ENCODE measurements at regions not wholly inside any gene's neighbourhood (a gene's known extent, or its start where the extent isn't known, plus 50 kb on each side); places are given as distances from the start of the nearest gene placed in this dataset.

DNA sequence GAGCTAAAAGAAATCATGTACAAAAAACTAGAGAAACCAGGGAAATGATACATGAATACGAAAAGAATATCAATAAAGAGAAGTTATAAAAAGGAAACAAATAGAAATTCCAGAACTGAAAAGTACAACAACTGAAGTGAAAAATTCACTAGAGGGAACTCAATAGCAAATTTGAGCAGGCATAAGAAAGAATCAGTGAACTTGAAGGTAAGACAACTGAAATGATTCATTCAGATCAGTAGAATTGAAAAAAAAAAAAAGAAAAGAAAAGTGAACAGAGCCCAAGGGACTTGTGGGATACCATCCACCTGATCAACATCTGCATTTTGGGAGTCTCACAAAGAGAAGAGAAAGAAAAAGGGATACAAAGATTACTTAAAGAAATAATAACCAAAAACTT, 78.3 kb downstream of the HHEX start:
- TF ChIP-seq, protein P1, sequence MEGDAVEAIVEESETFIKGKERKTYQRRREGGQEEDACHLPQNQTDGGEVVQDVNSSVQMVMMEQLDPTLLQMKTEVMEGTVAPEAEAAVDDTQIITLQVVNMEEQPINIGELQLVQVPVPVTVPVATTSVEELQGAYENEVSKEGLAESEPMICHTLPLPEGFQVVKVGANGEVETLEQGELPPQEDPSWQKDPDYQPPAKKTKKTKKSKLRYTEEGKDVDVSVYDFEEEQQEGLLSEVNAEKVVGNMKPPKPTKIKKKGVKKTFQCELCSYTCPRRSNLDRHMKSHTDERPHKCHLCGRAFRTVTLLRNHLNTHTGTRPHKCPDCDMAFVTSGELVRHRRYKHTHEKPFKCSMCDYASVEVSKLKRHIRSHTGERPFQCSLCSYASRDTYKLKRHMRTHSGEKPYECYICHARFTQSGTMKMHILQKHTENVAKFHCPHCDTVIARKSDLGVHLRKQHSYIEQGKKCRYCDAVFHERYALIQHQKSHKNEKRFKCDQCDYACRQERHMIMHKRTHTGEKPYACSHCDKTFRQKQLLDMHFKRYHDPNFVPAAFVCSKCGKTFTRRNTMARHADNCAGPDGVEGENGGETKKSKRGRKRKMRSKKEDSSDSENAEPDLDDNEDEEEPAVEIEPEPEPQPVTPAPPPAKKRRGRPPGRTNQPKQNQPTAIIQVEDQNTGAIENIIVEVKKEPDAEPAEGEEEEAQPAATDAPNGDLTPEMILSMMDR (IDR thresholded peaks at IDR 0.05; ENCODE audit: borderline replicate concordance) = no peak

DNA sequence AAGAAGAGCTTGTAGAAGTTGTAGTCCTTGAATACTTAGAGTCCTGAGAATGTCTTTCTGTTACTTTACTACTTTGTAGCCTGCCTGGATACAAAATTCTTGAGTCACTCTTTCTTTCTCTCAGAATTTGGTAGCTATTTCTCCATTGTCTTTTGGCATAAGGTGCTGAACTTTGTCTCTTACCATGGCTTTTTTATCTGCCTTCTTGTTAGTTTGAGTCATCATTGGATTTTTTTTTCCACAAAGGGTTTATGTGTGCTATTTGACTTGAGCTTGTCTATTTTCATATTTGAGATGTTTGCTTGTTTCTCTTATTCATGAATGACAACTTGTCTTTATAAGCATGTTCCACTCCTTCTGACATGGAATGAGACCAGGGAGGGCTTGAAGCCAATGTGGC, 74.5 kb upstream of the EXOC6 start:
- no peak for DNase-seq
- H3K4me3 ChIP-seq = no peak overlapping the region
- H3K9me3 ChIP-seq (replicated peaks) = peaks cover 5% of the 10 kb centered on the region
- no peak overlapping the region for H3K27ac ChIP-seq (replicated peaks)
- TF ChIP-seq, protein P1 (IDR thresholded peaks at IDR 0.05; ENCODE audit: borderline replicate concordance) = no peak
- intact Hi-C loops (cut with micrococcal nuclease) = no loop called here
- H3K27me3 ChIP-seq (ENCODE audit: low read depth) = peaks cover 23% of the 10 kb centered on the region
- H3K4me1 ChIP-seq = no peaks in the 10 kb centered on the region
- H3K36me3 ChIP-seq = no peaks in the 10 kb centered on the region

More for the DNA sequence above, 78.3 kb downstream of the HHEX start:
- H3K4me1 ChIP-seq = no peaks in the 10 kb centered on the region
- H3K27me3 ChIP-seq (ENCODE audit: low read depth) = no peaks in the 10 kb centered on the region
- H3K9me3 ChIP-seq (replicated peaks) = peaks cover 22% of the 10 kb centered on the region
- H3K36me3 ChIP-seq = no peaks in the 10 kb centered on the region
- no peak for DNase-seq
- H3K4me3 ChIP-seq = no peak overlapping the region
- intact Hi-C loops (cut with micrococcal nuclease) = no loop called here
- no peak overlapping the region for H3K27ac ChIP-seq (replicated peaks)

DNA sequence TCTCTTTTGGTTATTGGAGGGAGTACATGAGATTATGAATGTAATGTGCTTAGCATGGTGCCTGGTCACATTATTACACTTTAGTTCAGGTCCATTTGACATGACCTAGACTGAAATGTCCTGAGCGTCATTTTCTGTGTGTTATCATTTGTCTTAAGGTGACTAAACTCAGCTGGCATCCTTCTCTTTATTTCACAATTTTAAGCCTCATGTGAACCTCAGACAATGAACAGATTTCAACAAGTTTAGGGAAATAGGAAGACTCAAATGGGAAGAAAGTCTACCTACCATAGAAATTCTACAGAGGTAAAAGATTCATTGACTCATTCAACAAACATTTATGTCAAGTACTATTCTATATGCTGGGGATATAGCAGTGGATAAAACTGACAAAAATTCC, 70.2 kb upstream of the EXOC6 start:
- H3K36me3 ChIP-seq = no peaks in the 10 kb centered on the region
- no peak for DNase-seq
- intact Hi-C loops (cut with micrococcal nuclease) = no loop called here
- H3K9me3 ChIP-seq (replicated peaks) = no peaks in the 10 kb centered on the region
- no peaks in the 10 kb centered on the region for H3K4me1 ChIP-seq
- no peak overlapping the region for H3K4me3 ChIP-seq
- TF ChIP-seq, protein P1 (IDR thresholded peaks at IDR 0.05; ENCODE audit: borderline replicate concordance) = no peak
- no peak overlapping the region for H3K27ac ChIP-seq (replicated peaks)
- H3K27me3 ChIP-seq (ENCODE audit: low read depth) = peaks cover 40% of the 10 kb centered on the region

DNA sequence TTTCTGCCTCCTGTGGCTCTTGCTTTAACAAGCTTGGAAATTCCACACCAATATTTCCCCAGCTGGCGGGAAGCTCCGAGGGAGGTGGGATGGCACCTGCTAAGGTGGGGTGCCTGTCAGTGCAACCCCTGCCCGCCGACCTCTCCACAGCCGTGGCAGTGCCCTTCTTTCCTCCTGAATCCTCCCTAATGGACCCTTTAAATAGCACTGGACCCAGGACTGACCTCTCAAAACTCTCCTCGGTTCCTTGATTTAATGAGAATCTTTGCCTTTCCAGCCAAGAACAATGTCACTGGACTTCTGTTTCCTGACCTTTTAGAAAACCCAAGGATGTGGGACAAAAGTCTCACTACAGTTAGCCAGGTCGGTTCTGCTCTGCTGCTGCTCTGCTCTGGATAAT, 63.2 kb upstream of the EXOC6 start:
- intact Hi-C loops (cut with micrococcal nuclease) = no loop called here
- Histone ChIP-seq H3K27me3 (ENCODE audit: low read depth) (peaks cover 22% of the 10 kb centered on the region), H3K27ac (replicated peaks) (no peak overlapping the region), H3K4me3 (no peak overlapping the region), H3K9me3 (replicated peaks) (no peaks in the 10 kb centered on the region), H3K36me3 (no peaks in the 10 kb centered on the region), H3K4me1 (no peaks in the 10 kb centered on the region)
- TF ChIP-seq, protein P1 (IDR thresholded peaks at IDR 0.05; ENCODE audit: borderline replicate concordance) = no peak
- no peak for DNase-seq

DNA sequence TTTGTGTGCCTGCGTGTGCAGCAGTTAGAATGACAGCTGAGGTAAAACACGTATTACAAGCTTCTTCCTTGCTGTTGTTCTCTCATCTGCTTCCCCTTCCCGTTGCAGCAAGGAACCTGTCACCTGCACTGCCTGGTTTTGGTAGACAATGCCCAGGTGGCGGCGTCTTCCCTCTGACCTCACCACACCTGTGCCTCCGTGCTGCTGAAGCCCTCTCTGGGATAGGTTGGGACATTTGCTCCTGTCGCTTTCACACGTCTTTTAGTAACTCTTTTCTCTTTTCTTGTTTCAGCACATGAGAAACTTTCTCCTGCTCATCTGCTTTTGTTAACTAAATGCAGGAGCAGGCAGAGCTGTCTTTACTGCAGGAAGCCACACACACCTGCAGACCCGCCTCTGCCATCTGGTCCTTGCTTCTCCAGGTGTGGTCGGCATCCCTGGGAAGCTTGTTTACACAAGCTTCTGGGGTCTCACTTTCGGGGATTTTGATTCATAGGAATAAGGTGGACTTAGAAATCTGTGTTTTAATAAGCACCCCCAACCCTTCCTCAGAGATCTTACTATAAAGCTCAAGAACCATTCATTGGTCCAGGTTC, 60.7 kb upstream of the EXOC6 start:
- intact Hi-C loops (cut with micrococcal nuclease) = no loop called here

More for the DNA sequence above, 60.7 kb upstream of the EXOC6 start:
- H3K27ac ChIP-seq (replicated peaks) = no peak overlapping the region
- TF ChIP-seq, protein P1 (IDR thresholded peaks at IDR 0.05; ENCODE audit: borderline replicate concordance) = no peak
- no peaks in the 10 kb centered on the region for H3K36me3 ChIP-seq
- H3K27me3 ChIP-seq (ENCODE audit: low read depth) = peaks cover 10% of the 10 kb centered on the region
- no peaks in the 10 kb centered on the region for H3K9me3 ChIP-seq (replicated peaks)
- H3K4me1 ChIP-seq = no peaks in the 10 kb centered on the region
- H3K4me3 ChIP-seq = no peak overlapping the region
- DNase-seq = no peak
